H1 (cell line): ENCODE measurements at regions not wholly inside any gene's neighbourhood (a gene's known extent, or its start where the extent isn't known, plus 50 kb on each side); places are given as distances from the start of the nearest gene placed in this dataset.

ENCODE experiments used
- CTCF ChIP-seq, 3 experiments: IDR thresholded peaks; 1 replicate in 2 of 3; 2 replicates in 1 of 3; pipeline versions ENCODE4 v1.5.1 to v1.6.1; 2011; ENCODE audit warnings: low read length in 3 of 3, mild to moderate bottlenecking in 3 of 3, inconsistent platforms in 2 of 3, low read depth in 1 of 3, moderate library complexity in 1 of 3; ENCODE audit not compliant: insufficient read depth in 1 of 3; ENCODE audit errors: control extremely low read depth in 1 of 3
- SP2 ChIP-seq: IDR thresholded peaks from 2 replicates; pipeline ENCODE4 v1.6.1; 2012; ENCODE audit warnings: mild to moderate bottlenecking, low read length, inconsistent platforms

- TF ChIP-seq CTCF (IDR thresholded peaks at IDR 0.05; ENCODE audit: control extremely low read depth in 1 of 3, insufficient read depth in 1 of 3, low read depth in 1 of 3, low read length in 3 of 3), result no peak
- no peak for TF ChIP-seq SP2
These were observed 297.3 kb upstream of the KAZN start for GRCh38 chr1:14300991-14301703.
